ENCODE measurements at regions not wholly inside any gene's neighbourhood (a gene's known extent, or its start where the extent isn't known, plus 50 kb on each side); places are given as distances from the start of the nearest gene placed in this dataset.

GRCh38 chr5:127993476-127993875 is 90.1 kb upstream of the SLC12A2 start:
- DNase-seq (ENCODE audit: low read depth), result no peak
- TF ChIP-seq CTCF (IDR thresholded peaks at IDR 0.05; ENCODE audit: insufficient read depth, low read depth, low read length), result no peak
- no peak overlapping the region for H3K4me3 ChIP-seq (ENCODE audit: low read depth, low read length)

DNA sequence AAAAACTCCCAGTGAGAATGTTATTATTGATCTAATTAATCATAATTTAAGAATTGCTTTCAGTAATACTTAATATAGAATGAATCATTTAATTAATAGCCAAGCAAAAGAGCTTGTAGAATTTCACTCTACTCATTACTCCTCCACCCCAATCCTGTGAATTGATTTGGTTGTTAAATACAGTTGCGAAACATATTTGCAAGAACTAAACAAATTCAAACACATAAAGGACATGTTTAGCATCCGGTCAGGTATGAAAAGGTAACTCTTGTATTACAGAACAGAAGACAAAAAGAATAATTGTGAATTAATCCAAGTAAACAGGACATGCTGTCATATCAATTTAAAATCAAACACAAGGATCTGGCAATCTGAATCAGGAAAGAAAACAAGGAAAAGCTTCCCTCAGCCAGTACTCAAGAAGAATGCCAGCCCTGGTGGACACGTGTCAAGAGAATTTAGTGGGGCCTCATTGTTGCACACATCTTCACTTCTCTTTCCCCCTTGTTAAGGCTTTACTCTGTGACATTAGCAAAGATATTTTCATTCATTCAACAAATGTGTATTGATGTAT is 89.4 kb upstream of the SLC12A2 start:
- no peak for DNase-seq (ENCODE audit: low read depth)
- TF ChIP-seq CTCF (IDR thresholded peaks at IDR 0.05; ENCODE audit: insufficient read depth, low read depth, low read length), result no peak
- H3K4me3 ChIP-seq (ENCODE audit: low read depth, low read length), result no peak overlapping the region

DNA sequence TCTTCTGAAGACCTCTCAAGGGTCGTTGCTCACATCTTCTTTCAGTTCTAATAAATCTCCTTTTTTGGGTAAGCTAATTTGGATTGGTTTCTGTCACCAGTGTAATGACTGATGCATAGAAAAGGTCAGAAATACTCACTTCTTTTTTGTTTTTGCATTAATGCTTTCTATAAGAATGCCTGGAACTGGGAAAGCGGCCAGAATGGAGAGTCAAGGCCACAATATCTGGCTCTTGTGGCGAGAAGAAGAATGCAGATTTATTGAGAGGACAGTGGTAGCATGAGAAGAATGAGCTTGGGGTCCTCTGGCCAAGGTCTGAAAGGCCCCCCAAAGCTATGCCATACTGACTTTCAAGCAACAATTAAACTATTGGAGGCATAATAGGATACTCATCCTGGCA is 88.0 kb upstream of the SLC12A2 start:
- no peak for DNase-seq (ENCODE audit: low read depth)
- no peak overlapping the region for H3K4me3 ChIP-seq (ENCODE audit: low read depth, low read length)
- TF ChIP-seq CTCF (IDR thresholded peaks at IDR 0.05; ENCODE audit: insufficient read depth, low read depth, low read length), result no peak

DNA sequence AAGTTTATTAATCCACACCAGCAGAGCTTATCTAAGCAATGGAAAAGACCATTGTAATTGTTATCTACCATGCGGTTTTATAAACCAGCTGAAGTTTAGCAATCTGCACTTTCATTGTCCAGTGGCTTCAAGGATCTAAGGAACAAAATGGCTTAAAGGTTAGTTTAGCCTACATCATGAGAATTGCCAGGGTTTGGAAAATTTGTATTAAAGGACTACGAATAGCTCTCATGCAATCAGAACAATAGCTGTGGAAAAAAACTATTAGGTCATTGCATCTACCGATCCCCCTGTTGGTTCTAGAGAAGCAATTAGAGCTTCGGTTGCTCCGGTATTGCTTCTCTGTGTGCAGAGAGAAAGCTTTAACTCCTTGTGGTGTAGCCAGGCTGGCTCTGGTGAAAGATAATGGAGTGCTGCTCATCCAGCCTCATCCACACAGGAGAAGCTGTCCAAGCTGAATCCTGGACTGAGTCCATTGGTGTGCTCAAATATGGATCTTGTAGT is 86.3 kb upstream of the SLC12A2 start:
- H3K4me3 ChIP-seq (ENCODE audit: low read depth, low read length), result no peak overlapping the region
- DNase-seq (ENCODE audit: low read depth), result no peak
- no peak for TF ChIP-seq CTCF (IDR thresholded peaks at IDR 0.05; ENCODE audit: insufficient read depth, low read depth, low read length)

DNA sequence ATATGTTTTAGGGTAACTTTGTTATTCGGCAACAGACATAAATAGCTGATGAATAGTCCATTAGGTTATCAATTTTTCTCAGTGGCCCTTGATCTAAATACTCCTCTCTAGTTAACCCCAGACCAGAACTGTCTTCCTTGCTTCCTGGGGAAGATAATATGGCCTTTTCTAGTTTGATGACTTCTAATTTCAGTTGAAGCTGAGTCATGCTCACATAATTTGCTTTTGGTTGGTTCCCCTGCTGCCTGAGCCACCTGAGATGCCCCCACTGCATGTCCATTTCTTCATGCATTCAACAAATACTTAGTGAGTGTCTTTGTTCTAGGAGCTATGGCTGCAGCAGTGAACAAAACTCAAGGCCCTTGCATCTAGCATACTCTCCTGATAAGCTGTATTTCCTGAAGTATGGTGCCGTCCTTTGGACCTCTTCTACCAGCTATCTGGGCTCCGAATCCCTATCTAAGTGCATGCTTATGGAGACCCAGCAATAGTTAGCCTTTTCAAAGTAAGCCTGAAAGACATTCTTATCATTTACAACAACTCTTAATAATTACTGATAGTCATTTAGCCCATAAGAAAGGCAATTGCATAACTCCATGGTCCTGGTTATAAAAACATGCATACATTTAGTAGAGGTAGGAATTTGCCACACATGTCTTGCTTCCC is 84.5 kb upstream of the SLC12A2 start:
- no peak overlapping the region for H3K4me3 ChIP-seq (ENCODE audit: low read depth, low read length)
- DNase-seq (ENCODE audit: low read depth), result no peak
- TF ChIP-seq CTCF (IDR thresholded peaks at IDR 0.05; ENCODE audit: insufficient read depth, low read depth, low read length), result no peak

DNA sequence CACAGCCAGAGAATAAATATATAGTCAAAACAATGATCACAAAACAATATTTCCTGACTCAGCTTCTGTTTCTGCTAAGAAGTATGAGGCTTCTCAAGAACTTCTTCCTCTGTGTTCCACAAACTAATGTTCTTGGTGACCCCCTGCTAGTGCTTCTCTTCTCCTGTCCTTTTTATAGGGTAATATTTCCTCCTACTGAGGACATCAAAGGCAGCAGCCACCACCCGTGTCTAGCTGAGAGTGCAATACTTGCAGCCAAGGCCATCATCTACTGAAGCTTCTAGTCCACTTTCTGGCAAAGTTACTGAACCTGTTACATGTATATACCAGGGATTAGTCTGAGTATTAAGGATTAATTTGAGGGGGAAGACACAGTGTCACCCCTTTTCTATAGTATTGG is 83.7 kb upstream of the SLC12A2 start:
- no peak for TF ChIP-seq CTCF (IDR thresholded peaks at IDR 0.05; ENCODE audit: insufficient read depth, low read depth, low read length)
- no peak for DNase-seq (ENCODE audit: low read depth)

More for the DNA sequence above, 83.7 kb upstream of the SLC12A2 start:
- H3K4me3 ChIP-seq (ENCODE audit: low read depth, low read length), result no peak overlapping the region

All from fibroblast of villous mesenchyme (primary cell).